Pons (tissue), 1 donor: ENCODE measurements at regions not wholly inside any gene's neighbourhood (a gene's known extent, or its start where the extent isn't known, plus 50 kb on each side); places are given as distances from the start of the nearest gene placed in this dataset.
"Not testable (repeated sequence)": the region's sequence is repeated elsewhere in the genome, so short reads cannot be mapped to it uniquely, and the experiment has no call there.

Experiments used
- DNase-seq: peaks from one replicate; pipeline ENCODE4 v3.0.0-alpha.2; 2016; ENCODE audit warnings: low spot score

DNA sequence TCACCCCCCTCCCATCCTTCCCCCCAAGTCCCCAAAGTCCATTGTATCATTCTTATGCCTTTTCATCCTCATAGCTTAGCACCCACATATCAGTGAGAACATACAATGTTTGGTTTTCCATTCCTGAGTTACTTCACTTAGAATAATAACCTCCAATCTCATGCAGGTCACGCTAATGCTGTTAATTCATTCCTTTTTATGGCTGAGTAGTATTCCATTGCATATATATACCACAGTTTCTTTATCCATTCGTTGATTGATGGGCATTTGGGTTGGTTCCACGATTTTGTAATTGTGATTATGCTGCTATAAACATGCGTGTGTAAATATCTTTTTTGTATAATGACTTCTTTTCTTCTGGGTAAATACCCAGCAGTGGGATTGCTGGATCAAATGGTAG lies 621.9 kb upstream of the NRP1 start:
- not testable (repeated sequence) for DNase-seq

DNA sequence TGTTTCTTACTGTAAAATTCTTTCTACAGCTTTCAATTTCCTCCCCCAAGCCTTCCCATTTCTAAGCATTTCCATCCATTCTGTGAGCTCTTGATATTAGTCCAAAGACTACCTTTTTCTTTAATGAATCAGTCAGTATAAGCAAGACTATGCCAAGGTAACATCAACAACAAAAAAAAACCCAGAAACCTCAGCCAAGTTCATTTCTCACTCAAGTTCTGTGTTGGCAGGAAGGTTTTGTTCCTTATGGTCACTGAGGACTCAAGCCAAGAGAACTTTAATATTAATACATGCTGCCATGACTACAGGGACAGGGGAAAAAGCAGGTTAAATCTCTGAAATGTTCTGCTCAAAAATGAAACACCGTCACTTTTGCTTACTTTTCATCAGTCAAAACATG lies 621.2 kb upstream of the NRP1 start:
- DNase-seq = peak; percentile 14

DNA sequence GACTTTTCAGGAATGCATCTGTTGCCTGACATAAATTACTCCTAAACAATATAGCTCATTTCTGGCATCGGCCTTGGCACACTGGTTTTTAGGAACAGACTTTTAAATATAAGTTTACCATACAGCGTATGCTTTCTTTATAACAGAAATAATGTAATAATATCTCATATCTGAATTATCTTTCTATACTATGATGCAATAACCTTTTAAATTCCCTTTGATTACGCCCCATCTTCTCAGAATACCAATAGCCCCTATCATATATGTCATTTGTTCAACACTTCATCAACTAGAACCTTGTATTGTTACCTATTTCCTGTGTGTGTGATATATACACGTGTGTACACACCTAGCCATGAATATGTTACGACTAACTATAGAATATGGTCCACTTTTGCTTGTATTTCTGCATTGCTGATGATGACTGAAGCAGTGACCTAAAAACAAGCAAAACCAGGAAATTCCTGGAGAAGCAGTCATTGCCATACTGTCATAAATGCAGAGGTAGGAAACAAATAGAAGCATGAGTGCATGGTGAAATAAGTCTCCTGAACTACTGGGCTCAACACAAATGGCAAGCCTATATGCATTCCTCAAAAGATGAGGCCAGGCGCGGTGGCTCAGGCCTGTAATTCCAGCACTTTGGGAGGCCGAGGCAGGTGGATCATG lies 618.4 kb upstream of the NRP1 start:
- DNase-seq = no peak

DNA sequence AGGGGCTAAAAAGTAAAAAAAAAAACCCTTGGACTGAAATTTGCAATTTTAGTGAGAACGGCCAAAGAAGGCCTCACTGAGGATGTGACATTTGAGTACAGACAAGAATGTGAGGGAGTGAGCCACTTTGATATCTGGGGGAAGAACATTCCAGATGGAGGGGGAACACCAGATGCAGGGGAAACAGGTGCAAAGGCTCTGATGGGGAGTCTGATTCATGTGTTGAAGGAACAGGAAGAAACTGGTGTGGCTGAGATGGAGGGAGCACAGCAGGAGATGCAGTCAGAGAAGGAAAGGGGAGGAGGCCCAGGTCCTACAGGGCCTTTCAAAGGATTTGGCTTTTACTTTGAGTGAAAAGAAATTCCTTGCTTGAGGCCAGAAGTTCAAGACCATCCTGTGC lies 615.7 kb upstream of the NRP1 start:
- no peak for DNase-seq

DNA sequence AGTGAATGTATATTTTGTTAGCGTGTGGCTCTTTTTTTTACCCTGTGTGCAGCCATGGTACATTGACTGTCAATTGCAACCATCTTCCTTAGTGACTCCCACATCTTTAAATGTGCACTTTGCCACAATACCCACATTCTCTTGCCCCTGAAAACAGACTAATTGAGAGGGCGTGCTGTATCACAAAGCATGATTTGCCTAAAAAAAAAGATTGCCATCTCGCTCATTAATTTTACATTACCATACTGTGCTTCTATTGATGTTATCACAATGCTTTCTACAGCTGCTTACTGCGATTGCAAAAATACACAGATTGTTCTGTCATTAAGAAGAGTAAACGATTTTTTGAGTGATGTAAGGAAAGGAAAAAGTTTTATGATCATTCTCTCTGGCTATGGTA lies 613.1 kb upstream of the NRP1 start:
- no peak for DNase-seq

DNA sequence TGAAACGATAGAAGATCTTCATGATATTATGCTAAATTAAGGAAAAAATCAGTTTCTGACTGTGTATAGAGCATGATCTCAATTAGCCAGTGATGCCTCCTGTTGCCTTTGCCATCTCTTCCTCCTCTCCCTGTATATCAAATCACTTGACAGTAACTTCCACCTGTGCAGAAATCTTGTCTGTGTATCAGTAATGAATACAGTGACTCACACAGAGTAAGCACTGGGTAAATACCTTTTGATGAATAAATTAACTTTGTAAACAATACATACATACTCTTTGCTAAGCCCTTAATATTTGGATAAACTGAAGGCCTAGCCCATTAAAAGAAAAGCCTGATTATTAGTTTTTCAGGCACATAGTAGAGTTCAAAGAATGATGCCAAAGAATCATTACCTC lies 610.6 kb upstream of the NRP1 start:
- DNase-seq = no peak

DNA sequence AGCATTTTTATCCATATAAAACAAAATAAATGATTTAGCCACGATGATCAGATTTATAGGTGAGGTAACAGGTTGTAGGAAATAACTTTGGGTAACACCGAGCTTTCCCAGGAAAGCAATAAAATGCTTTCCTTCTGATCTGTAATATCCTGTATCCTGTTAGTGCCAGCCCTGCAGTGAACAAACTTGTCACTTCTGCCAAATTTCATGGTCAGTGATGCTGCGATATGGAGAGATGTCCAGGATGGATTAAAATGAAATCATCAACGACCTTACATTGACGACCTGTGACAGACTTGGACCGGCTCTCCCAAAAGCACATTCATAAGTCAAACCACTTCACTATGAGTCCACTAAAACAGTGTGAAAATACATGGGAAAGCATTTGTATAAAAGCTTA lies 608.0 kb upstream of the NRP1 start:
- DNase-seq = no peak

DNA sequence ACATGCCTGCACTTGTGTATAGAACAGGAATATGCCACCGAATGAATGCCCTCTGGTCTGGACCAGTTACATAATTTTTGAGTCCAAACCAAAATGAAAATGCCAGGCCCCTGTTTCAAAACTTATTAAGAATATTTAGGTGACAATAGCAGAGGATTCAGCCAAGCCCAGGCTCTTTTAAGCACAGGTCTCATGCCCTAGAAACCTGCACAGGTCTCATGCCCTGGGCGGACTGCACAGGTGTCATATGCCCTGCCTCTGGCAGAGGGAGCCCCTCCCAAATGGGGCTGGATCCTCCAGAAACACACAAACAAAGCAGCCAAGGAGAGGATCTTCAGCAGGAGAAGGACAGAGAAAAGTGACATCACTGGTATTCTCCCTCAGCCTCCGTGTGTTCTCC lies 605.4 kb upstream of the NRP1 start:
- DNase-seq = no peak

DNA sequence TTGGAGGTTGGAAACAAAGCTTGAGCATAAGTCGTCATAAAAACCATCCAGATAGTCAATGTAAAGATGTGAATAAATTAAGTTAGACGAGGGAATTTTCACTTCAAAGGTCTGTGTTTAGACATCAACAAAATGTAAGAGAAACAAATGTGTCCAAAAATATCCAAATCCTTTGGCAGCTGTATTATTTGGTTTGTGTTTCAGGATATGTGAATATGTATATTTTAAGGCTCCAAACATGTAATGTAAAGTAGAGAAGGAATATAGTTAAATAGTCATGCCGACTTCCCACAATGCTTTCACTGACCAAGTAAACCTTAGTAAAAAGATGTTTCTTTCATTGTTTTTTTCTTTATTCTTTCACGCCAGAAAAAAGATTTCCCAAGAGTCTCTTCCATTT lies 604.9 kb upstream of the NRP1 start:
- DNase-seq = no peak

DNA sequence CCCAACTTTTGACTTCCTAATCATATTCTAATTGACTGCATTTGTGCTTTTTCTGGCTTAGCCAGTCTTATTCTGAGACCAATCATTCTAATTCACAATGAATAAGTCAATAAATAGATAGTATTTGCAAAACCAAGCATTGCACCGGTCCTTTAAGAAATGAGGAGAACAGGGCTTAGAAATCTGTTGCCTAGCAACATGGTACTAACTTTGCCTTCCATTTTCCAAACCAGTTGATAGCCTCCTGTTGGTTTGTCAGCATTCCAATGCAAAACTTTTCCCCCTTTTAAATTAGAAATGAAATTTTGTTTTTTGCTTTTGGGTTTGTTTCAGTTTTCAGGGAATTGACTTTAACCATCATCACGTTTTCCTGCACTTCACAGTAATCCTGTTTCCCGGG lies 603.5 kb upstream of the NRP1 start:
- no peak for DNase-seq

DNA sequence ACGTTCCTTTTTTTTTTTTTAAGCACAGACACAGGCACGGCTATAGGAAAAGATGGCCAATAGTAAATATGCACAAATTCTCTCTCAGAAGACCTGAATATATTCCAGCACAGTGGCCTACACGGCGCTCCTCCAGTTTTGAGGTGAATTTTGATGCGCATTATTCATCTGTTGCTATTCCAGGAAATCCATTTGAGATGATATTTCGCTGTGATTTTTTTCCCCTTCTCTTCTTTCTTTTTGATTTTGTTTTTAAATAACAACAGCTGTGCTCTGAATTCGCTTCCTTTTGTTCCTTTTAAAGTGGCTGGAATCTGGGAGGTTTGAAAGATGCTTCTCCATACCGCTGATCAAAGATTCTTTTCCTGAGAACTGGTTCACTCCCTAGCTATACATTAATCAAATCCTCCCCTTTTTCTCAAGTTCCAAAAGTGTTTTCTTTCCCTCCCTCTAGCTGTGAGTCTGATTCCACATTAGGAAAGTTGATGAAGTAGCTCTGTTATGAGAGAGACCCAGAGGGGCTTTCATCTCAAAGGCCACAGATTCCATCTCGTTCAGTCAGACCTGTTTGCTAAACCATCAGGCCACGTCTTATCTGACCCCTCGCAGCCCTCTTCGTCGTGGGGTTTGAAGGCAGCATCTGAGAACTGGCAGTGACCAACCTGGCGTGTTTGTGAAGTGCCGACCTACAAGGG lies 602.7 kb upstream of the NRP1 start:
- no peak for DNase-seq

DNA sequence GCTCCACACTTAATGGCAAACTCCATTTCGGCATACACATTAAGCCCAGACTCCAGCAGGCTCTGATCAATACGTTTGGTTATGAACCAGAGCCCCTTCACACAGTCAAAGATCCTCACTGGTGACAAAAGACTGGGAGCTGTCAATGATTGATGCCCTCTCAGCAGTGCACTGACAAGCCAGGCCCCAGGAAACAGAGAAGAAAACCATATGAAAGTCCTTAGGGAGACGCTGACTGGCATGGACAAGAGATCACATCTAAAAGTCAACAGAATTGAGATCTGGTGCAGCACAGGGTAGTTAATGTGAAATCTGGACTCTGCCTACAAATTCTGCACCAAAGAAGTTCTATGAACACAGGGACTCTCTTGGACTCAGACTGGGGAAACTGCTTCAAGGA lies 600.9 kb upstream of the NRP1 start:
- DNase-seq = no peak

DNA sequence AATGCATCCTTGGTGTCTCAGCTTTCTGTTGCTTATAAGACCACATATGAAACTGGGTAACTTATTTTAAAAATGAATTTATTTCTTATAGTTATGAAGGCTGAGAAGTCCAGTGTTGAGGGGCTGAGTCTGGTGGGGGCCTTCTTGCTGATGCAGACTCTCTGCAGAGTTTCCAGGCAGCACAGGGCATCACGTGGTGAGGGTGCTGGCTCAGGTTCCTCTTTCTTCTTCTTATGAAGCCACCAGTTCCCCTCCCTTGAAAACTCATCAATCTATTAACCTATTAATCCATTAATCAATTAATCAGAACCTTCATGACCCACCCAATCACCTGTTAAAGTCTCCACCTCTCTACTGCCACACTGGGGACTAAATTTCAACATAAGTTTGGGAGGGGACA lies 595.6 kb upstream of the NRP1 start:
- no peak for DNase-seq

DNA sequence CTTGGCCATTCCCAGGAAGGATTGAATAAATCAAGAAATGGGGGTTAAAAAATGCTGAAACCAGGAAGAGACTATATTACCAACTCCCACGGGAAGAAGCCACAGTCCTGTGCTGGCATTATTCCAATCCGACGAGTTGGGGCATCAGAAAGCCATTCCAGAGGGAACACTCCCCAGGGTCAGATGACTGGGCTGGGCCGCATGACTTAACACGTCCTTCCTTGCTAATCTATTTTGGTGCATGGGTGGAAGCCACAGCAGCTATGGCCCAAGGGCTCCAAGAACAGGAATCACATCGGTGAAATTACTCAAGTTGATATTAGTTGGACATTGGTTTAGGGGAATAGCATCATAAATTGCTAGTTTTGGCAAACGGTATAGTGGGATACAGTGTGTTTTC lies 592.9 kb upstream of the NRP1 start:
- DNase-seq = no peak

DNA sequence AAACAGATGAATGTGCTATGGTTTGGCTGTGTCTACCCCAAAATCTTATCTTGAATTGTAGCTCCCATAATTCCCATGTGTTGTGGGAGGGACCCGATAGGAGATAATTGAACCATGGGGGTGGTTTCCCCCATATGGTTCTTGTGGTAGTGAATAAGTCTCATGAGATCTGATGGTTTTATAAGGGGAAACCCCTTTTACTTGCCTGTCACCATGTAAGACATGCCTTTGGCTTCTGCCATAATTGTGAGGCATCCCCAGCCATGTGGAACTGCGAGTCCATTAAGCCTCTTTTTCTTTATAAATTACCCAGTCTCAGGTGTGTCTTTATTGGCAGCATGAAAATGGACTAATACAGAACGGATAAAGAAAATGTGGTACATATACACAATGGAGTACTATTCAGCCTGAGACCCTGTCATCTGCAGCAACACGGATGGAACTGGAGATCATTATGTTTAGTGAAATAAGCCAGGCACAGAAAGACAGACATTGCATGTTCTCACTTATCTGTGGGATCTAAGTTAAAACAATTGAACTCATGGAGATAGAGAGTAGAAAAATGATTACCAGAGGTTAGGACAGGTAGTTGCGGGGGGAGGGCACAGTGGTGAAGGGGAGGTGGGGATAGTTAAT lies 587.6 kb upstream of the NRP1 start:
- DNase-seq = no peak

DNA sequence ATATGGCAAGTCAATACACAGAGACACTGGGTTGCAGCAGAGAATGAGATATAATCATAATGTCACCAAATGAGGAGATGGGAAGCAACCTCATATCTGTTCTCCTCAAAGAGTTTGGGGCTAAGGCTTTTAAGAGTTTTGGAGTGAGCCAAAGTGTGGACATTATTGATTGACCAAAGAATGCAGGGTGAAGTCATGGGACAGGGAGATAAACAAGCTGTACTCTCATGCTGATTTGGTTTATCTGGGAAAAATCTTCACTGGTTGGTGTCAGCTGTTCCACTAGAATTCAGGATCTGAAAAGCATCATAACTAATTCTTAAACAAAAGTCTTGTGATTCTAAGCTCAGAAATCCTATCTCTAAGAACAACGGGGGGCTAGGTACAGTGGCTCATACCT lies 585.9 kb upstream of the NRP1 start:
- no peak for DNase-seq

DNA sequence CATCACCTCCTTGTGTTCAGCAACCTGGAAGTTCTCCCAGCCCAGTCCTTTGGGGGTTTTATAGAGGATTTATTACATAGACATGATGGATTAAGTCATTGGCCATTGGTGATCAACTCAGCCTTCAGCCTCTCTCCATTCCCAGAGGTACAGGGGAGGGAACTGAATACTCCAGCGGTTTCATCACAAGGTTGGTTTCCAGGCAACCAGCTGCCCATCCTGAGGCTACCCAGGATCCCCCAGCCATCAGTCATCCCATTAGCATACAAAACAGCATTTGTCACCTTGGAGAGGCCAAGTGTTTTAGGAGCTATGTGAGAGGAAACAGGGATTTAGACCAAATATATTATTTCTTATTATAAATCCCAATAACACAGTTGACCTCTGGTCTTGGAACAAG lies 584.8 kb upstream of the NRP1 start:
- no peak for DNase-seq

DNA sequence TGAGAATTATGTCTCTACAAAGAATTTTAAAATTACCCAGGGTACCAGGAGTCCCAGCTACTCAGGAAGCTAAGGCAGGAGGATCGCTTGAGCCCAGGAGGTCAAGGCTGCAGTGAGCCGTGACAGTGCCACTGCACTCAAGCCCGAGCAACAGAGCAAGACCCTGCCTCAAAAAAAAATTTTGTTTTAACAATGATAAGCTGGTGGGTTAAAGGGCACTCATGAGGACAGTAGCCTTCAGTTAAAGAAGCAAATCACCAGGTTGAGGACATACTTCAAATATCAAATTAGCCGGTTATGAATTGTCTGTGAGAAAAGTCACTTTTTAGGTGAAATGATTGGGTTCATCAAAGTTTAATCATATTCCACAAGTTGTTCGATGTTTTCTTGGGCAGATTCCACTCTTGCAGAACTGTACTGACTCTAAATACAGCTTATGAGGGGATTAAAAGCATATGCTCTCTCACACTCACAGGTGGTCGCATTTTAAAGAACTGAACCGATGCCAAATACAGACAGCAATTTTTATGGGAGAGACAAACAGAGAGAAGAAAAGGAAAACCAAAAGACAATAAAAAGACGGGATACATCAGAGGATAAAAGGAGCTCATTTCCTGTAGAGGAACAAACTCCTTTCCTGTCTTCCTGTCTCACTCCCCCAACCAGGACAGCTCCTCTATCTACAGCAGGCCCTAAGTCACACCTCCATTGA lies 582.8 kb upstream of the NRP1 start:
- no peak for DNase-seq

DNA sequence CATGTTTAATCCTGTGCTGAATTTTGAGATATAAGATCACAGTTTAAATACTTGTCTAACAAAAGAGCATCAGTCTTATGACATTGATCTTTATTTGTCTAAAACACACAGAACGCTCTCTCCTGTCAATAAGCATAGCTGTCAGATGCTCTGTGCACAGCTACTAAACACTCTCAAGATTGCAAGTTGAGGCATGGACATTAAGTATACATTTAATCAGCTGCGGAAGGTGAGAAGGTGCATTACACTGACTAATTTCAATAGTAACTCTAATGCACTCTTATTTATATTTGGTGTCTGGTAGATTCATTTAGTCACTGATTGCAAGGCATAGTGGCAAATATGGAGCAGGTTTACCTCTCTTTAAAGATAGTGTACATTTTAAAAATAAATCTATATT lies 580.3 kb upstream of the NRP1 start:
- DNase-seq = no peak

DNA sequence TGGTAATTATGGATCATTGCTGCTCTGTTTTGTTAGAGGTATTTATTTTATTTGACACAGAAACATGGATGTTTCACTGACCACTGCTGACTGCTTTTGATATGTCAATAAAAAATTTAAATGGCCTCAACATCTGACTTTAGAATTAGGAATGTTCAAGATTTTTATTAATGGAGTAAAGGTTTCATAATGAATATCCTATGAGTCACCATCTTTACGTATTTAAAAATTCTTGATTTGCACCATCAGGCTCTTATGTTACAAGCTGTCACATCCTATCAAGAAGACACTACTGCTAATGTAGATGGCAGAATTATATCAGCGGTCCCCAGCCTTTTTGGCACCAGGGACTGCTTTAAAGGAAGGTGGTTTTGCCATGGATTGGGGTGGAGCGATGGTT lies 578.7 kb upstream of the NRP1 start:
- no peak for DNase-seq

DNA sequence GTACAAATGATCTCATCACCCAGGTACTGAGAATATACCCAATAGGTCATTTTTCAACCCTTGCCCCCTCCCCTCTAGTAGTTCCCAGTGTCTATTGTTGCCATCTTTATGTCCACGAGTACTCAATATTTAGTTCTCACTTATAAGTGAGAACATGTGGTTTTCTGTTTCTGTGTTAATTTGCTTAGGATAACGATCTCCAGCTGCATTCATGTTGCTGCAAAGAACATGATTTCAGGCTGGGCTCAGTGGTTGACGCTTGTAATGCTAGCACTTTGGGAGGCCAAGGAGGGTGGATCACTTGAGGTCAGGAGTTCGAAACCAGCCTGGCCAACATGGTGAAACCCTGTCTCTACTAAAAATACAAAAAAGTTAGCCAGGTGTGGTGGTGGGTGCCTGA lies 575.0 kb upstream of the NRP1 start:
- not testable (repeated sequence) for DNase-seq

DNA sequence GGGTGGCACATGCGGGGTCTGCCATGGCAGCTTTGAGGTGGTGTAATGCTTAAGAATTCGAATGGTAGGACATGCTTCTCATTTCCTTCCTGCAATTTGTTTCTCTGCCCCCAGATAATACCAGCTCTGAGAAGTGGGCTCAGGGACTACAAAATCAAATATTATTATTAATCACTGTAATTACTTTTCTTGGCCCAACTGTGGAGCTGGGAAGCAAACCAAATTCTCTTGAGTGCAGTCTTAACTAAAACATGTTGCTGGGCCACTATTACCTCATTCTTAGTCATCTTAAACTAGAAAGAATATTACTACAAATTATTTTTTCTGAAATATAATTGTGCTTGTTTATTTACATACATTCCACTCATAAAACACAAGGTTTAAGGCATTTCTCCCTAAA lies 566.7 kb upstream of the NRP1 start:
- no peak for DNase-seq

DNA sequence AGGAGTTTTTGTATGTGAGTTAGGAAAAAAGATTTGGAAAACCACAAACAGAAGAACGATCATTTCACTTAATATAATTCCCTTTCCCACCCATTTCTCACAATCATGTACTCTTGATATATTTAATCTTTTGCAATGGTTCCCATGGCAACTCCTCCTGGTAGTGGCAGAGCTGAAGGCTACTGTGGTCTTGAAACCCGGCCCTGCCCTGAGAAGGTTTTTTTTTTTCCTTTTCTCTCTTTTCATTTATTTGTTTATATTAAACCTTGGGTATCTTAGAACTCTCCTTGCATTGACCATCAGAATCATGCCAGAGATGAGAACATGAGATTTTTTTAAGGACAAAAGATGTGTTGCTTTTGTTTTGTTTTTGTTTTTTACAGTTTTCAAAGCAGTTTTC lies 566.1 kb upstream of the NRP1 start:
- no peak for DNase-seq
